VCaP (cell line): ENCODE measurements at regions not wholly inside any gene's neighbourhood (a gene's known extent, or its start where the extent isn't known, plus 50 kb on each side); places are given as distances from the start of the nearest gene placed in this dataset.
"Not testable (repeated sequence)": the region's sequence is repeated elsewhere in the genome, so short reads cannot be mapped to it uniquely, and the experiment has no call there.

ENCODE experiments used
- H3K27ac ChIP-seq: fragments of 450-650 bp; 2 replicates; pipeline ENCODE4 v1.5.1; 2017
- TF ChIP-seq, protein P1 (sequence below): fragments of 450-650 bp; conservative IDR thresholded peaks from 2 replicates; pipeline ENCODE4 v1.5.1; 2017; ENCODE audit warnings: mild to moderate bottlenecking, moderate library complexity

DNA sequence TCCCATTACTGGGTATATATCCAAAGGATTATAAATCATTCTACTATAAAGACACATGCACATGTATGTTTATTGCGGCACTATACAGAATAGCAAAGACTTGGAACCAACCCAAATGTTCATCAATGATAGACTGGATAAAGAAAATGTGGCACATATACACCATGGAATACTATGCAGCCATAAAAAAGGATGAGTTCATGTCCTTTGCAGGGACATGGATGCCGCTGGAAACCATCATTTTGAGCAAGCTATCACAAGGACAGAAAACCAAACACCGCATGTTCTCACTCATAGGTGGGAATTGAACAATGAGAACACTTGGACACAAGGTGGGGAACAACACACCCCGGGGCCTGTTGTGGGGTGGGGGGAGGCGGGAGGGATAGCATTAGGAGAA is 57.0 kb upstream of the NEUROD1 start:
- not testable (repeated sequence) for H3K27ac ChIP-seq

DNA sequence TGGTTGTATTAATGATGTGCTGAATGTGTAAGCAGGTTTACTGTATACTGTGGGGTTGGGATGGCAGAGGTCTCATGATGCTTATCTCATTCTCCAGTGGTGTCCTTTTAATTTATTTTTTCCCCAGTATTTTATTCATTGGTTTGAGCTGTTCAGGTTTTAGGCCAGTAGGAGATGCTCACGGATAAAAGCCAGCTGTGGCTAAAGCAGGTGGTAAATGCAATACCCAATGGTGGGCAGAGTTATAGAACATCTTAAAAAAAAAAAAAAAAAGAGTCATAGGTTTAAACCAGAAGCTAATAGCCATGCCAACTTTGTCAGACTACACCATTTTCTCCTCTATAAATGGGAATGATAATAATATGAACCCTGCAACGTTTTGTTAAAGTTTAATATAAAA is 57.8 kb upstream of the NEUROD1 start:
- TF ChIP-seq, protein P1, sequence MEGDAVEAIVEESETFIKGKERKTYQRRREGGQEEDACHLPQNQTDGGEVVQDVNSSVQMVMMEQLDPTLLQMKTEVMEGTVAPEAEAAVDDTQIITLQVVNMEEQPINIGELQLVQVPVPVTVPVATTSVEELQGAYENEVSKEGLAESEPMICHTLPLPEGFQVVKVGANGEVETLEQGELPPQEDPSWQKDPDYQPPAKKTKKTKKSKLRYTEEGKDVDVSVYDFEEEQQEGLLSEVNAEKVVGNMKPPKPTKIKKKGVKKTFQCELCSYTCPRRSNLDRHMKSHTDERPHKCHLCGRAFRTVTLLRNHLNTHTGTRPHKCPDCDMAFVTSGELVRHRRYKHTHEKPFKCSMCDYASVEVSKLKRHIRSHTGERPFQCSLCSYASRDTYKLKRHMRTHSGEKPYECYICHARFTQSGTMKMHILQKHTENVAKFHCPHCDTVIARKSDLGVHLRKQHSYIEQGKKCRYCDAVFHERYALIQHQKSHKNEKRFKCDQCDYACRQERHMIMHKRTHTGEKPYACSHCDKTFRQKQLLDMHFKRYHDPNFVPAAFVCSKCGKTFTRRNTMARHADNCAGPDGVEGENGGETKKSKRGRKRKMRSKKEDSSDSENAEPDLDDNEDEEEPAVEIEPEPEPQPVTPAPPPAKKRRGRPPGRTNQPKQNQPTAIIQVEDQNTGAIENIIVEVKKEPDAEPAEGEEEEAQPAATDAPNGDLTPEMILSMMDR, result peak; percentile 25
- H3K27ac ChIP-seq, result no peak overlapping the region

DNA sequence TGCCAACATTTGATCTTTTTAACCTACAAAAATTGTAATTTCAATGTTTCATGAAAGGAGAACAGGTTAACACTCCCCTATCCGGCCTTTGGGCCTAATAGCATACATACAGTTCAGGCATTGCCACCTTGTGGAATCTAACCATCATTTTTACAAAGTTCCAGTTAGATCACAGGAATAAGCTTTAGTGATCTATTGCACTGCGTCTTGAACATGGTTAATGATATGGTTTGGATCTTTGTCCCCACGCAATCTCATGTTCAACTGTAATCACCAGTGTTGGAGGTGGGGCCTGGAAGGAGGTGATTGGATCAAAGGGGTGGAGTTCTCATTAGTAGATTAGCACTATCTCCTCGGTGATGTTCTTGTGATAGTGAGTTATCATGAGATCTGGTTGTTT is 58.2 kb upstream of the NEUROD1 start:
- TF ChIP-seq, protein P1, result no peak
- H3K27ac ChIP-seq, result no peak overlapping the region

DNA sequence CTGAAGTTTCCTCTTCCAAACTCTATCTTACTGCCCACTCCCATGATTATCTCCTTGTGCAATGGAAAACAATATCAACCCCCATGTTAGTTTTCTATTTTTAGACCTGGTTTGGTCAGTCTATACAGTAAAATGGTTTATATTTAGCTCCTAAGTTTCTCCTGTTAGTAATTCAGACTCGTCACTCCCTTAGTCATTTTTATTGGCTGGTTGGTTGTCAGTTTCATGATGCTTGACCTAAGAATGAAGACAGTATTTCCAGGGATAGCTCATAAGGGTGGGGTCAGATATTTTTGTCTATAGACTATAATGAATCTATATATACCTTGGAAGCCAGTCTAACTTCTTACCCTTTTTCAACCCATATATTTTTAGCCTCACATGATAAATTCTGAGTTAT is 61.4 kb upstream of the NEUROD1 start:
- no peak overlapping the region for H3K27ac ChIP-seq

DNA sequence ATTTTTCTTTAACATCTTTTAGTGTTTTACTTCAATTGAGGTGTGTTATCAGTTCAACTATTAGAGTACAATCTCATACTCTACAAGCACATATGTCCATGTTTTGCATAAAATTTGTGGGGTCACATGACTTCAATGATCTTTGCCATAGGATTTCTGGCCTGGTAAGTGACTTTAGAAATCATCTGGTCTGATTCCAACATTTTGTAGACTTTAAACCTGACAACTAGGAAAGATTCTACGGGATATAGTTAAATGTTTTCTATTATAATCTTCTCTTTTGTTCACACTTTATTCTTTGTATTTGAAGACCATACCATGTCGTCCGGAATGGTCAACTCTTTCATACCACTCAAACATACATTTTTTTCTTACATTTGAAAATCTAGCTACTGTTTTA is 62.0 kb upstream of the NEUROD1 start:
- TF ChIP-seq, protein P1, result no peak
- peak overlapping the region; percentile 2; the same call in 1 of the 2 replicates for H3K27ac ChIP-seq

More for the DNA sequence above, 61.4 kb upstream of the NEUROD1 start:
- TF ChIP-seq, protein P1, result no peak

DNA sequence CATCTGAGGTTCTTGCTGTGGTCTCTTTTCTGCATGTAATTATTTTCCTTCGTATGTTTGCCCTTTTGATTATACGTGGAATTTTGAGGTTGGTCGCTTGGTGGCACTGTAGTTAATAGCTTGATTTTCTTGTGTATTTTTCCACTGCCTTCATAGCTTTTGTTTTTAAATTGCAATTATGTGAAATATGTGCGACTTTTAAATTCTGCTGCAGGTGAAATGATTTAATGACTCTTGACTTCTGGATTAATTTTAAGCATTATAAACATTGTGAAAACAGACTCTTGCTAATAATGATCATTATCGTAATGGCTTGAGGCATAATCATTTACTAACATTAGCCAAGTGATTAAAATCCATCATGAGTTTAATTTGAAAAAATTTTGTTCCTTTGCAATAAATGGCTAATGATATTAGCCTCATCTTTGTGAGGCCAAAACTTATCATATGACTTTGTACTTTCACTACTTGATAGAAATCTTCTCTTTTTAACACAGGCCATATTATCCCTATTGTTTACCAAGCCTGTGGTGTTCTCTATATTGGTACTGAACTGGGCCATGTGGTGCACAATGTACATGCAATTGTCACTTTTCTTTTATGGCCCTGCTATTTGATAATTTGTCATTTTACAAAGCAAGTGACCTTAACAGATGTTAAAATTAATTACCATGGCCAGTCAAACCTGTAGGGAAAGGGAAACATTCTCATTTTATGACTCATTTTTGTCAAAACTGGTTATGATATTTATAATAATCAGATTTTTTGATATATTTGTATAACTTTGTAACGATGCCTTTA is 62.8 kb upstream of the NEUROD1 start:
- TF ChIP-seq, protein P1, result peak; percentile 77
- peak overlapping the region; percentile 2 for H3K27ac ChIP-seq

DNA sequence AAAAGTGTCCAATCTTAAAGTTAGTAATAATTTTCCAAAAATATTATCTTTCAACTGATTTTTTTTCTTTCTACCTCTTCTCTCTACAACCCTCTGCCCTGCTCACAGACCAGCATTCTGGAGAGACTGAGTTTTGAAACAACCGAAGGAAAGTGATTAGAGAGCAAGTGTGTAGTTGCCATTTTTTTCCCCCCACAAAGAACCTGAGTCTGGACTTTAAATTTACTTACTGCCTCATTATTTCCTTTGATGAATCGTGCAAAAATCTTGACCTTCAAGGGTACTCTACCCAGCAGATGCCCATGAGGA is 63.4 kb upstream of the NEUROD1 start:
- H3K27ac ChIP-seq, result peak overlapping the region; percentile 2
- TF ChIP-seq, protein P1, result no peak

DNA sequence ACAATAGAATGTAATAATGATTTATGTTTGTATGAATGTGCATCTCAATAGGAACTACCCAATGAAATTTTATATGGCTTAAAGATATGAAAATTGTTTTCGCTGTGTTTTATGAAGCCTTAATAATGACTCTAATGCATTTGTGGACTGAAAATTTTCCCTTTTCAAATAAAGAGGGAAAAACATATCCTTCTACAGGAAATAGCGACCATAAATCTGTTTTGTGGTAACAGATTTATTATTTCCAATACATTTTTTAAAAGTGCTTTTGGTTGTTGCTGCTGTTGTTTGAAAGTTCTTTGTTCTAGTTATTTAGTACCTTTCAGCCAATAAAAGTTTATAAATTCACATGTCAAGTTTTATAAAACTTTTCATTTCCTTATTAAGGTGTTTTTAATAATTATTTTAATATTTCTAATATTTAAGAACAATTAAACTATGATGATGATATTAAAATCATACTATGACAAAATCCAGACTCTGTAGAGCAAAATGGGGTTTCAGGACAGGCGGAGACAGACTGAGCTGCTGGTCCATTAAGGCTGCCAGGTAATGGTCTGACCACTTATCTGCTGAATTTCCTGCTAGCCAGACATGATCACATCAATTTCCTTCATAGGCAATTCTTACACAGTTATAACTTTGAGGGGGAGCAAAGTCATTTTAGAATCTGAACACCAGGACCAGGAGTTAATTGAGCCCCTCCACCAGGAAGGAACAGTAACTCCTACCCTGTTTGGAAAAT is 65.7 kb upstream of the NEUROD1 start:
- H3K27ac ChIP-seq, result no peak overlapping the region
- TF ChIP-seq, protein P1, result no peak
